ENCODE measurements at regions not wholly inside any gene's neighbourhood (a gene's known extent, or its start where the extent isn't known, plus 50 kb on each side); places are given as distances from the start of the nearest gene placed in this dataset.
"Not testable (repeated sequence)": the region's sequence is repeated elsewhere in the genome, so short reads cannot be mapped to it uniquely, and the experiment has no call there.

GRCh38 chr4:78691971-78692821 is 84.0 kb upstream of the BMP2K start:
- no peak for DNase-seq

GRCh38 chr4:78692822-78693170 is 83.4 kb upstream of the BMP2K start:
- DNase-seq, result peak in 6 of 51 donors; percentile 3 to 21 (median 11)

GRCh38 chr4:78693777-78694456 is 82.2 kb upstream of the BMP2K start:
- no peak for DNase-seq

- no peak for DNase-seq
Measured at GRCh38 chr4:78694457-78694787, 81.7 kb upstream of the BMP2K start.

GRCh38 chr4:78695910-78696309 is 80.2 kb upstream of the BMP2K start:
- no peak for DNase-seq

- no peak for DNase-seq
Measured at GRCh38 chr4:78703079-78703478, 73.1 kb upstream of the BMP2K start.

GRCh38 chr4:78704317-78704716 is 71.8 kb upstream of the BMP2K start:
- DNase-seq, result no peak

- peak in 7 of 51 donors; percentile 5 to 32 (median 22) for DNase-seq
Measured at GRCh38 chr4:78704981-78705683, 71.0 kb upstream of the BMP2K start.

- no peak for DNase-seq
Measured at GRCh38 chr4:78706302-78706701, 69.8 kb upstream of the BMP2K start.

- peak in 3 of 51 donors; percentile 24 to 57 (median 36) for DNase-seq
Measured at GRCh38 chr4:78707268-78707667, 68.9 kb upstream of the BMP2K start.

GRCh38 chr4:78707793-78708192 is 68.4 kb upstream of the BMP2K start:
- no peak for DNase-seq

- DNase-seq, result no peak
Measured at GRCh38 chr4:78710536-78710935, 65.6 kb upstream of the BMP2K start.

GRCh38 chr4:78711676-78712075 is 64.5 kb upstream of the BMP2K start:
- DNase-seq, result no peak

GRCh38 chr4:78714598-78714997 is 61.6 kb upstream of the BMP2K start:
- not testable (repeated sequence) for DNase-seq

- not testable (repeated sequence) for DNase-seq
Measured at GRCh38 chr4:78715372-78715771, 60.8 kb upstream of the BMP2K start.

GRCh38 chr4:78717712-78718111 is 58.4 kb upstream of the BMP2K start:
- DNase-seq, result not testable (repeated sequence)

GRCh38 chr4:78720204-78720603 is 55.9 kb upstream of the BMP2K start:
- no peak for DNase-seq

- DNase-seq, result no peak
Measured at GRCh38 chr4:78720994-78721677, 55.0 kb upstream of the BMP2K start.

- DNase-seq, result no peak
Measured at GRCh38 chr4:78721747-78722146, 54.4 kb upstream of the BMP2K start.

GRCh38 chr4:78722320-78722719 is 53.8 kb upstream of the BMP2K start:
- DNase-seq, result peak in 1 of 51 donors; percentile 1

- DNase-seq, result no peak
Measured at GRCh38 chr4:78722878-78723277, 53.3 kb upstream of the BMP2K start.
